CD4-positive, alpha-beta T cell treated with Interleukin-17A for 4 hours (primary cell): ENCODE measurements at regions not wholly inside any gene's neighbourhood (a gene's known extent, or its start where the extent isn't known, plus 50 kb on each side); places are given as distances from the start of the nearest gene placed in this dataset.

Experiments used
- DNase-seq: peaks from one replicate; pipeline ENCODE4 v3.0.0-alpha.2; 2020; ENCODE audit warnings: mixed read lengths

GRCh38 chr6:169839493-169839892 is 88.1 kb downstream of the ERMARD start:
- no peak for DNase-seq

- no peak for DNase-seq
Measured at GRCh38 chr6:169839029-169839481, 87.6 kb downstream of the ERMARD start.

- DNase-seq: no peak
Measured at GRCh38 chr6:169838346-169839028, 87.1 kb downstream of the ERMARD start.

- DNase-seq: no peak
Measured at GRCh38 chr6:169837529-169838250, 86.3 kb downstream of the ERMARD start.

GRCh38 chr6:169833258-169833794 is 81.9 kb downstream of the ERMARD start:
- no peak for DNase-seq

- no peak for DNase-seq
Measured at GRCh38 chr6:169832247-169832948, 81.0 kb downstream of the ERMARD start.

- DNase-seq: peak; percentile 77
Measured at GRCh38 chr6:169831450-169832246, 80.2 kb downstream of the ERMARD start.
